ENCODE measurements at regions not wholly inside any gene's neighbourhood (a gene's known extent, or its start where the extent isn't known, plus 50 kb on each side); places are given as distances from the start of the nearest gene placed in this dataset.
A peak's percentile ranks its signal among the peaks of the same experiment; 100 is the strongest.
"Not testable (repeated sequence)": the region's sequence is repeated elsewhere in the genome, so short reads cannot be mapped to it uniquely, and the experiment has no call there.

DNA sequence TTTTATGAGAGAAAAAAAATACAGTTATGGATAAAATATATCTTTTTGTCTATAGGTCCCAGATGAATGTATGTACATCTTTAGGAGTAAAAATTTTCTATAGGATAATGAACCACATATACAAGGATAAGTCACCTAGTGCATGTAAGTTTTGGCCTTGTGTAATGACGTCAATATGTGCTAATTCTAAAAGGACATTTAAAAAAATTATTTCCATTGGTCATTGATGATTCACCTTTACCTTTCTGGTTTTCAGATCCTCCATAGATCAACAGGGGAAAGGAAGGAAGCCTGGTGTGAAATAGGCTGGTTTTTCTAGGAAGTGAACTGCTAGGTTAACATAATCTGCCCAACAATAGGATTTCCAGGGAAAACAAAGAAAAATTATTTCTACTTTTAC lies 684.3 kb upstream of the SOX9 start:
- DNase-seq (ENCODE audit: low spot score), result no peak

DNA sequence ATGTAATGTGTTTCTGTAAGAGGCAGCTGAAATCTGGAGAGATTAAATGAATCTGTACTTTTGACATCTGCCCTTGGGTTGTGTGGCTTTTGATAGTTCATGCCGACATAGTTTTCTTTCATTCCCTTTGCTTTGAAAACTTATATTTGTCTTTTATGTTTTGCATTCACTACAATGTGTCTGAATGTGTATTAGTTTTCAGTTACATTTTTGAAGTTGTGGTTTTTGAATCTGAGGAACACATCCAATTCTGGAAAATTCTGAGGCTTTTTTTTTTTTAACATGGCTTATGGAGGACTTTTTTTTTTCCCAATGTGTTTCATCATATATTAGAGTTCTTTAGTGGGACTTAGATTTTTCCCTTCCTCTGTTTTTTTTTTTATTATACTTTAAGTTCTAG lies 683.7 kb upstream of the SOX9 start:
- no peak for DNase-seq (ENCODE audit: low spot score)

DNA sequence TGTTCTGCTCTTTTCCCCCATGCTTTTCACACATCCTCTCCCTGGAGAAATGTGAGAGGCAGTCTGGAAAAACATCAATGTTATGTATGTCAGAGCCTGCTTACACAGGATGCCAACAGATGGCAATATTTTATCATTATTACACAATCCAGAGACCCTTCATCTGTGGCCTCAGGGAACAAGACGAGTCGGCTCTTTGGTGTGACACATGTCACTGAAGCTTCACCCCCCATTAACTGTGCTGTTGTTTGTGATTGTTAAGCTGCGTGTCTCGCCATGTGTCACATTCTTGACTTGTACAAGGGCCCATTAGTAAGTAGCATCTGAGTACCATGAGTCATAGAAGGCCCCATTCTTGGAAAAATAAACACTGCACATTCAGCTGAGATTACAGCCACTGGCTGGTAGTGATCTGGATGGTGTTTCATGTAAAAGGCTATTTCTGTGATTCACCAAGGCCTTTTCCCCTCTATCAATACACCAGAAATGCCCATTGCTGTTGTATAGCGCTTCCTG lies 682.1 kb upstream of the SOX9 start:
- DNase-seq (ENCODE audit: low spot score), result peak; percentile 85

DNA sequence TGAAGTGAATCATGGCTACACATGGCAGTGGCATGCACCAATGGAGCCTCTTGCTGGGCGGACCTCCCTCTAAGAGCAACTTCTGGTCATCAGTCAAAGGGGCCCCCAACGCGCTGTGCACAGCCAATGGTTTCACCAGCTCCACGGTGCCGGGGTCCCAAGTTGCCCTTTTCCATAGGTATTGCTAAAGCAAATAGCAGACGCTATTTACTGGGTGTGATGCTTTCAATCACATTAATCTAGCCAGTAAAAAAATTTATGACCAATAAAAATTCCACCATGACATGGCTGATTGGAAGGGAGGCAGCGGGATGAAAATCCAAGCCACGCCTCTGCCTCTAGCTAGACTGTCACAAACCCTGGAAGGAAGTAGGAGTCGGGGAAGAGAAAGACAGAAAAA lies 680.3 kb upstream of the SOX9 start:
- DNase-seq (ENCODE audit: low spot score), result no peak

DNA sequence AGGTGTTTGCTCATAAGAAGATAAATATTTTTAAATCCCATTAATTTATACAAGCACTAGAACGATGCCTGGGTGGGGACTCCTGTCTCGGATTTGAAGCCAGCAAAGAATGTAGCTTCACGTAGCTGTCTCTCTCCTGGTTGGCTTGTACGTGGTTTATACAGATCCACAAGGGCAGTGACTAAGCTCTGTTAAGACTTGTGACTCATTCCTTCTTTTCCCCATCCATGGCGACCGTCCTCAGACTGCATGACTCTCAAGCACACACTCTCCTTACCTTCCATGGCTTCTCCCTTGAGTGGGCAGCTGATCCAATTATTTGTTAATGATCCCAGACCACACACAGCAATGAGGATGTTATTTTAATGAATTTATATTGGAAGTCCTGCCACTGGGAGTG lies 679.7 kb upstream of the SOX9 start:
- peak; percentile 69 for DNase-seq (ENCODE audit: low spot score)

DNA sequence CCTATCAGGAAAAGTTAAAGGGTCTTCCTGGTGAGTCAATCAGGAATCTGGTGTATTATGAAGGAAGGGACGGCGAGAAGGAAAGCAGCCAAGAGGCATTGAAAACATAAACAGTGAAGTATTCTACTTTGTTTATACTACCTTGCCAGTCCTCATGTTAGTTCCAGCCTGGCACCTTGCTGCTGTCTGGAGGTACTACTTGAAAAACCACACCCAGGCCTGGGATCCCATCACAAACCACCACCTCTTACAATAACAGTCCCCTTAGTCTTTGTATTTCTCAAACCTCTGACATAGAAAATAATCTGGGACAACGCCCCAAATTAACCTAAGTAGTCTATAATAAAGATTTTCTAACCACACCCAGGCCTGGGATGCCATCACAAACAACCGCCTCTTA lies 676.7 kb upstream of the SOX9 start:
- no peak for DNase-seq (ENCODE audit: low spot score)

DNA sequence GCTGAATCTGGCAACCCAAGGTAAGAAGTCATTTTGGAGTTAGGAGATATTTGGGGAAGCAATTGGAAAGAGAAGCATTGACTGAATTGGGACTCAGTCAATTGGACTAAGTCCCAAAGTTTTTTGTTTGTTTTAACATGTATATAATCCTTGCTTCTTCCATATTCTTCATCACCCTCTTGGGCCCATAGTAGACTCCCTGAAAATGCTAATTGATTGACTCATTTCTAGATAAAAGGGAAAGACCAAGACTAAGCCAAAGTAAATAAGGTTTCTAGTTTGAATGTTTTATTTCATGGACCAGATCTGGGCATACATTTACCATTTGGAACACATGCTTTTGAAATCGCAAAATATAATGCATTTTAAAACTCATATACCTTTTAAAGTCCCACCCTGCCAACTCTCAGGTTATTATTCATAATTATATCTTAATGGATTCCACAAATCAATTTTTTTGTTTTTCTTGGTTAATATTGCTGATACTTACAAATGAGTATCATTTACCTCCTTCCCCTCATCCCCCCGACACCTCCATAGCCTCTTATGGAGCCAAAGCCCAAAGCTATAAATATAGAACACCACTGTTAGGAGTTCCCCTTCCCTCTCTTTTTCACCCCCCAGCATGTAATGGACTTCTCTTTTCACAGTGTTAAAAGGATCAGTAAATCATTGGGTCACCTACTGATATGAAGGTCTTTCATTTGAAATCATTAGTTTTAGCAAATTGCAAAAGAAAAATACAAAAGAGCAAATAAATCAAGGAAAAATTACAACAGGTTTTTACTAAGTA lies 674.0 kb upstream of the SOX9 start:
- no peak for DNase-seq (ENCODE audit: low spot score)

DNA sequence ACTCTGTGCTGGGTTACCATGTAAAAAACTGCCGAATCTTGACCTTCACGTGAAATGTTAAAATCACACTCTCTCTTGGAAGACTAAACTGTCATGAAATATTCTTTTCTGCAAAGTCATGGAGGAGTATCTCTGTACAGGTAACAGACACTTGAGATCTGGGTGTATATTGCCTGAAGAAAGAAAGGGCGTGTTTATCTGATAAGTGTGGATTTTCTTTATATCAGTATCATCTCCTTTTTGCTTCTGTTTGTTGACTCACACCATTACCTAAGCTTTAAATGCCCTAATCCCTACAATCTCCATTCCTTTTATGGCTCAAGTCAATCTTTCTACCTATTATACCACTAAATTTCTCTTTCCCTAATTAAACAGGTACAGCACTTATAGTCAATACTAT lies 673.2 kb upstream of the SOX9 start:
- DNase-seq (ENCODE audit: low spot score), result no peak

DNA sequence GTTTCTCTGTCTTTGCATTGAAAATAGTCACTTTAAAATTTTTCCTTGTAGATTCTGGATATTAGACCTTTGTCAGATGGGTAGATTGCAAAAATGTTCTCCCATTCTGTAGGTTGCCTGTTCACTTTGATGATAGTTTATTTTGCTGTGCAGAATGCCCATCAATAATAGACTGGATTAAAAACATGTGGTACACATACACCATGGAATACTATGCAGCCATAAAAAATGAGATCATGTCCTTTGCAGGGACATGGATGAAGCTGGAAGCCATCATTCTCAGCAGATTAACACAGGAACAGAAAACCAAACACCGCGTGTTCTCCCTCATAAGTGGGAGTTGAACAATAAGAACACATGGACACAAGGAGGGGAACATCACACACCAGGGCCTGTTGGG lies 670.2 kb upstream of the SOX9 start:
- DNase-seq (ENCODE audit: low spot score), result not testable (repeated sequence)

DNA sequence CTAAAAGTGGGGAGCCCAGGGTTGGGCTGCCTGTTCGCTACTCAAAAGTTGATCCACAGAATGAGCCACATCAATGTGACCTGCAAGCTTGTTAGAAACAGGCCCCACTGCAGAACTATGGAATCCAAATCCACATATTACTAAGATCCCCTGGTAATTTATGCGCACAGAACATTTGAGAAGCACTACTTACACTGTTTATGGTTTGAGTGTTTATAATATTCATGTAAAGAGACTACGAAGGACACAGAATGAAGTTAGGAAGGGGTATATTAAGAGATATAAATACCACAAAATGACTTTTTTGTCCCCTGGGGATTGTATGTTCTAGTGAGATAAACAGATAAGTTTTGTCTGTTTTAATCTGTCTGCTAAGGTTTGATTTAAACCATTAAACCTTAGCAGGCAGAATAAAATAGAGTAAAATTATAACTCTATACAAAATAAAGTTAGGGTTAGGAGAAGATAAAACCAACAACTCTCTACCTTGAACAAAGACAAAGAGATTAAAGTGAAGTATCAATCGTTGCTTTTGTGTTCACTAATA lies 666.9 kb upstream of the SOX9 start:
- no peak for DNase-seq (ENCODE audit: low spot score)

DNA sequence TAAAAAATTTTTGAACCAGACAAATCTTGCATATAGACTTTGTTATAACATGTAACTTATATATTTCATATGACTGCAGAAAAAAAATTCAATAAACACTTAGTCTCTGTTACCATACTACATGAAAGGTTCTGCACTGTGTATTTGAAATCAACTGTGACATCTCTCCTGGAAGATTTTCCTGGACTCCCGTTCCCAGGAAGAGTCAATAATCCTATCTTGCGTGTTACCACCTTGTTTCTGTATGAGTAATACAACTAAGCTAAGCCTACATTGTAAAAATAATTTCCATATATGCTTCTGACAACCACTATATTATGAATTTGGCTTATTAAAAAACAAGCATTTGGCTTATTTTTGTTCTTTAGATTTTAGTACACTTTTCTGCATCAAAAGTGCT lies 665.6 kb upstream of the SOX9 start:
- DNase-seq (ENCODE audit: low spot score), result no peak

DNA sequence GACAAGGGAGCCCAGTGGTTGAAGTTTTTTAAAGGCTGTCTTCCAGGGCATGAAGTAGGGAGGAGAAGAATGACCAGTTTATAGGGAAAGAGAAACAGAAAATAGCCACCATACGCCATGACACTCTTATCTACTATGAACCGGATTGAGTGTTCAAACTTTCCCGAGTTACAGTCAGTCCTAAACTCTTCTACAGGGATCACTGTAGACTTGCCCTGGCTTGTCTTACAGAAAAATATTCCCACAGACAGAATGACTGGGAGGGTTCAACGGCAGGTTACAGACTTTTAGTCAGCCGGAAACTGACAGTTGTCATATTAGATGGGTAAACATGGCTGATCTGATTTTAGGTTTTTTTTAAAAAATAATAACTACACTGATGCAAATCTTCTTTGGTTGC lies 662.5 kb upstream of the SOX9 start:
- no peak for DNase-seq (ENCODE audit: low spot score)

DNA sequence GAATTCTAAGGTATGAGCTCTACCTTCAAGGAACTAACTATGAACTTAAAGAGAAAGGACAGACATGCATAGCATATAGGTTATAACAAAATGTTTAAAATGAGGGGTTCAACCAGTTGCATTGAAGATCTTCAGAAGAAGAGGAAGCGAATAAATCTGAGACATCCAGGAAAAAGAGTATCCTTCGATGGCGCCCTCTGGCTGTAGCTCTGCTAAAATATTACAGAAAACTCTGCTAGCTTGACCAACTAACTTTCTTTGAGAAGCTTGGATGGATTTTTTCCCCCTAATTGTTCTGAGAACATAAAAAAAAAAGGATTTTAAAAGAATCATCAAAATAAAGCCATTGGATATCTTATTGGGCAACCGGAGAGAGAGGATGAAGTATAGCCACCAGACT lies 659.9 kb upstream of the SOX9 start:
- peak; percentile 6 for DNase-seq (ENCODE audit: low spot score)

DNA sequence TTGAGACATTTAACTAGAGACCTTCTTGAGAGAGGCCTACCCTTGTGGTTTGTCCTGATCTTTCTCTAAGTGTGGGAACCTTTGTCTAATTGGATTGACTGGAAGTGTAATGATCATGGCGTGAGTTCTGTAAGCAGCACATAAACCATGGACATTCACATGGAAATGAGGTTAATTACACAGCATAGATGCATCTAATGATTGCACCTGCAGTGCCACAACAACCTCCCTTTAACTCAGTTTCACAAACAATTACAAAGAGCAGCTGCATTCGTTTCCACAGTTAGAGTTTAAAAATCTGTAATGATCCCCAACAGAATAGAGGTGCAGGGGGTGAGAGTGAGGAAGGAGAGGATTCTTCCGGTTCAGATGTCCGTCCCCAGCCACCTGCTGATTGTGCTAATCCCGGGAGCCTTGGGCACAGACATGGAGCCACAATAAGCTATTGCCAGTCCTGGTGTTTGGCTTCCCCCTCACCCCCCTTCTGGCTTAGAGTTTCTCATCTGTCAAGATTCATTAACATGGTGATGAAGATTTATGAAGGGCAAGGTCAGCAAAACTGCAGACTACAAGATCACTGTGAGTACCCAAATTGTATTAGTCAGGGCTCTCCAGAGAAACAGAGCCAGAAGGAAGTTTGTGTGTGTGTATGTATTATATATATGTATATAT lies 659.2 kb upstream of the SOX9 start:
- DNase-seq (ENCODE audit: low spot score), result no peak

DNA sequence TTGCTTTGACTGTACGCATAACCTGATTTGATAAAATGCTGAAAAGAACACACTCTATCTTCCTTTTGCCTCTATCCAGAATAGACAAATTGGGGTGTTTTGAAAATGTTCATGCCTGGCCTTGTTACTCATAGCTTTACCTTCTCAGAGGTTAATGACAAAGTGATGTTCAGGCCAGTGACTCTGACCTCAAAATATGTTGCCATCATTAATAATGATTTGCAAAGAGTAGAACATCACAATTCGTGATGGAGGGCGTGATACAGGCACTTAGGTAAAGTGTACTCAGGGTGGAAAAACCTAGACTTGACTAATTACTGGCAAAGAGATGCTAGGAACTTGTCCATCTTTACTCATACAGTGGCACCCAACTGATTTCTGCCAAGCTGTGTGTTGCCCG lies 656.6 kb upstream of the SOX9 start:
- DNase-seq (ENCODE audit: low spot score), result no peak

DNA sequence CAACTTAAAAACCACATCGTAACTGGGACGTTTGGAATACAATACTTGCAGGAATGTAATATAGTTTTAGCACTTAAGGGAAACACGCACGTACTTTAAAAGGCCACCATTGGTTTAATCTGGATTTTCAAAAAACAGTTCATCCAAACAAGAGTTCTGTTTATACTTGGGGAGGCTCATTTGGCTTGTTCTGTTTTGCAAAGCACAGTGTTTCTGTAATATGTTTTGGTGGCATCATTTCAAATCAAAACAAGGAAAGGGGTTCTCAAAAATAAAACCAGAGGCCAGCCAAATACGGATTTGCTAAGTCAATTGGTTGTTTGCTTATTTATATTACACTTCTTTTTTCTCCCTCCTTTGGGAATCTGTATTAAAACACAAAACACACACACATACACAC lies 656.1 kb upstream of the SOX9 start:
- DNase-seq (ENCODE audit: low spot score), result no peak

DNA sequence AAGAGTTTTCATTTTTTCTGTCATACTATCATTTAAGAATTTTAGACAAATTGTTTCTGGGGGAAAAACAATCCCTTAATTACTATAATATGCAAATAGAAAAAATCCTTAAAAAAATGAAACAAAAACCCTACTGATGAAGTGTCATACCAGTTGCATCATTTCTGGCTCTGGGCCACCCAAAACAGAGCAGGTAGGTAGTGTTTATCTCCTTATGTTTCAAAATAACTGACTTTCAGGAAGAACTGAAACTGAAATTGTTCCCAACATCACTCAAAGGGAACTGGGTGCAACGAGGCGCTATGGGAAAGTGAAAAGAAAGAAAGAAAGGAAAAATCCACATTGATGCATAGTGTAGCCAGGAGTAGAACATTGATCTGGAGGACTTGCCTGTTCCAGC lies 653.1 kb upstream of the SOX9 start:
- no peak for DNase-seq (ENCODE audit: low spot score)

DNA sequence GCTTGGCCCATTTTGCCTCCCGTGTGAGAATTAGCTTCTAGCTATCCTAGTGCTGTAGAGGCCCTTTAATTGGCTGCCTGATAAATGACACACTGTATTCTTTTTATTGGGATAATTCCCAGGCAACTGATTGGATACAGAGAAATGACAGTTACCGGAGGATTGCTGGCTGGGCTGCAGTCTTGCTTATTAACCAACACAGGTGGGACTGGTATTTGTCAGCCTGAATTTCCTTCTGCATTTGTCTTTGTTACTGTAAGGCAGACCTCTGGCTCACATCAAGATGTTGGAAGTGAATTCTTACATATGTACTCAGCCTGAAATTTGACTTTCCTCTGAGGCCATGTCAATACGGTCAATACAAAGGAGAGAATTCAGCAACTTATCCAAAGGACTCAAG lies 650.8 kb upstream of the SOX9 start:
- no peak for DNase-seq (ENCODE audit: low spot score)

DNA sequence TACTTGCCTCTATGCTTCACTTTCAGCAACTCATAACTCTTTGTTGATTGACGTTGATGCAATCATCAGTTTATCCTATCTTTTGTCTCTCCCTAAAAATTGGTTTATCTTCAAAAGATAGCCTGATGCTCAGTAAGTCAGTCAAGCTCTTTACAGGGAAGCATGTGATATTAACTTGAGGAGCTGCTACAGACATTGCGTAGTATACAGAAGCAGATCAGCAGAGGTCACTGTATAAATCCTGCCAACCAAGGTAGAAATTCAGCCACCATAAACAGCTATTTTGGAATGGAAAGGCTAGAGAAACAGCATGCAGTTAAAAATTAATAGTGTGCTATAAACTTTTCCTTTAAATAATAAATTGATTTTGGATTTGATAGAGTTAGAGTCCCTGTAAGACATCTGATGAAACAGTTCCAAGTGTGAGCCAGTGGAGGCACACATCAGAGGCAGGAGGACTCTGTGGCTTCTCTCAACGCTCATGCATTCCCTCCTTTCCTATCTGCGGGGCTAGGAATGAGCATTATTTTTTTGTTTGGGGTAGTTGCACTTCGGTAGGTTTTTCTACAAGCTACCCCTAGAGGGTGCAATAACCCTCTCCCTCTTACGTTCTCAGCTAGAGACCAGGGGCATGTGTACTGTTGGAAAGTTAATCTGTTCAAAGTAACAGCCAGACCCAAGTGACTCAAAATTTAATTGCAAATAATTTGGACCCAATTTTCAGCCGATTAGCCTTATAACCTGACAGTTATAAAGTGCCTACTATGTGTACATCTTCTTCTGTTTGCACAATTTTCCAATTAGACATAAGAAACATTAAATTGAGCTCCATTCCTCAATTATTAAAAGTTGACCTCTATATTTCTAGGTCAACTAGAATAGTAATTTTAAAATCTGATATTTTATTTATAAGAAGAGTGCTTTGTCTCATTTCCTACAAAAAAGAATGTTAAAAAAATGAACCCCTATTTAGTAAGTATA lies 647.7 kb upstream of the SOX9 start:
- peak; percentile 67 for DNase-seq (ENCODE audit: low spot score)

DNA sequence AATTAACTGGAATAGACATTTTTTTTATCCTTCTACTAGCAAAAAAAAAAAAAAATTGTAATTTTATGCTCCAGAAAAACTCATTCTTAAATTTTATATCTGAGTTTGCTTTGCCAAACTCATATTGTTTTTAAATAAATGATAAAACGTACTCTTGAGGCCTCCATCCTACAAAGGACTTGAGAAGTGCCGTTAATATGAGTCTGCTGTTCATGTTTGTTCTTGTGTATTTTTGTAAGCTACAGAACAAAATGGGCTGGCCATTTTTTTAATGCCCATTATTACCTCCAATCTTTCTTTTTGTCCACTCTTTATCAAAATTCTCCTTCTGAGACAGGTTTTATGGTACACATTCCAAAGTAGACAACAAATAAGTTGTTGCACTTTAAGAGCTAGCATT lies 643.5 kb upstream of the SOX9 start:
- no peak for DNase-seq (ENCODE audit: low spot score)

DNA sequence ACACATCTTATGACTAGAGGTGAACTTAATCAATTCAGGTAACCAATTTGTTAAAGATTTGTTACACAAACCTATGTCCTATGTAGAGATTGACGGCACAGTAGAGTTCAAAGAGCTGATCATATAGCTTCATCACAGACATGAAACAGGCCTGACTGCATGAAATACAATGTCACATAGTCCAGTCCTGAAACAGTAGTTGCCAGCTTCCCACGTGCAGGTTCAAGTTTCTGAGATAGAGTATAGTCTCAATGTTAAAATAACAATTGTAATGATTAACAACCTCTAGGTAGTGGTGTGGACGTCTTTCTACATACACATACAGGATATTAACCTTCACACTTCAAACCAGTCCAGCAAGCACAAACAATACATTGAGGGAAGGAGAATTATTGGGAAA lies 640.7 kb upstream of the SOX9 start:
- no peak for DNase-seq (ENCODE audit: low spot score)

DNA sequence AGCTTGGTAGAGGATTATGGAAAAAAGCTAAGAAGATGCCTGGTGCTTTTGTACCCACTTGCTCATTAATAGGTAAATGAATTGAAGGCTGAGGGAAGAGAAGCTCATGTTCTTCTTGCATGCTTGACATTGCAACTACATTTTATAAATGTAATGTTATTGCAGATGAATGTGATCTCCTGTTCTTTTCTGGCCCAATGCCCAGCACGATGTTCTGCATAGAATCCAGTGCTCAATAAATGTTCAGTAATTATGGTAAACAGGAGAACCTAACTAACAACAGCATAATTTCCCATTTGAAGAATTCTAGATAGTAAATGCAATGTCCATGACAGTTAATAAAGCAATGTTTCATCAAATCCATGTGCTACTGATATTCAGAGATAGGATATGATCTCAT lies 638.2 kb upstream of the SOX9 start:
- no peak for DNase-seq (ENCODE audit: low spot score)

All from AG08395 (cell line).